ENCODE measurements at regions not wholly inside any gene's neighbourhood (a gene's known extent, or its start where the extent isn't known, plus 50 kb on each side); places are given as distances from the start of the nearest gene placed in this dataset.
"Not testable (repeated sequence)": the region's sequence is repeated elsewhere in the genome, so short reads cannot be mapped to it uniquely, and the experiment has no call there.

GRCh38 chr3:6025032-6025431 is 835.9 kb upstream of the GRM7 start:
- H3K27me3 Mint-ChIP-seq (ENCODE audit: low read depth, poor library complexity) = no peaks in the 10 kb centered on the region
- no peak overlapping the region for H3K27ac Mint-ChIP-seq
- no peaks in the 10 kb centered on the region for H3K36me3 Mint-ChIP-seq (ENCODE audit: low read depth)

GRCh38 chr3:6030648-6031047 is 830.3 kb upstream of the GRM7 start:
- not testable (repeated sequence) for H3K27me3 Mint-ChIP-seq (ENCODE audit: low read depth, poor library complexity); H3K27ac Mint-ChIP-seq; H3K36me3 Mint-ChIP-seq (ENCODE audit: low read depth); H3K4me3 Mint-ChIP-seq; DNase-seq; H3K4me1 Mint-ChIP-seq
- H3K9me3 Mint-ChIP-seq = peaks cover 36% of the 10 kb centered on the region

More at GRCh38 chr3:6025032-6025431, 835.9 kb upstream of the GRM7 start:
- Mint-ChIP-seq H3K9me3 (peaks cover 12% of the 10 kb centered on the region), H3K4me1 (no peaks in the 10 kb centered on the region), H3K4me3 (no peak overlapping the region)
- TF ChIP-seq CTCF (IDR thresholded peaks at IDR 0.05) = no peak
- no peak for DNase-seq

GRCh38 chr3:6035626-6036025 is 825.3 kb upstream of the GRM7 start:
- peaks cover 53% of the 10 kb centered on the region for H3K9me3 Mint-ChIP-seq
- no peaks in the 10 kb centered on the region for H3K36me3 Mint-ChIP-seq (ENCODE audit: low read depth)
- no peak for DNase-seq
- no peak overlapping the region for H3K4me3 Mint-ChIP-seq
- H3K27me3 Mint-ChIP-seq (ENCODE audit: low read depth, poor library complexity) = no peaks in the 10 kb centered on the region
- no peaks in the 10 kb centered on the region for H3K4me1 Mint-ChIP-seq
- no peak overlapping the region for H3K27ac Mint-ChIP-seq
- TF ChIP-seq CTCF (IDR thresholded peaks at IDR 0.05) = no peak

GRCh38 chr3:6039971-6040370 is 820.9 kb upstream of the GRM7 start:
- no peaks in the 10 kb centered on the region for H3K36me3 Mint-ChIP-seq (ENCODE audit: low read depth)
- H3K9me3 Mint-ChIP-seq = peaks cover 26% of the 10 kb centered on the region
- peaks cover 5% of the 10 kb centered on the region for H3K27me3 Mint-ChIP-seq (ENCODE audit: low read depth, poor library complexity)
- H3K27ac Mint-ChIP-seq = no peak overlapping the region
- TF ChIP-seq CTCF (IDR thresholded peaks at IDR 0.05) = no peak
- DNase-seq = no peak
- H3K4me3 Mint-ChIP-seq = no peak overlapping the region
- no peaks in the 10 kb centered on the region for H3K4me1 Mint-ChIP-seq

- Mint-ChIP-seq H3K4me1 (no peaks in the 10 kb centered on the region), H3K4me3 (no peak overlapping the region), H3K36me3 (ENCODE audit: low read depth) (peaks cover 1% of the 10 kb centered on the region), H3K9me3 (peaks cover 25% of the 10 kb centered on the region), H3K27ac (no peak overlapping the region), H3K27me3 (ENCODE audit: low read depth, poor library complexity) (peaks cover 5% of the 10 kb centered on the region)
- no peak for DNase-seq
- TF ChIP-seq CTCF (IDR thresholded peaks at IDR 0.05) = no peak
These were observed 819.0 kb upstream of the GRM7 start for GRCh38 chr3:6041894-6042293.

GRCh38 chr3:6047016-6047415 is 813.9 kb upstream of the GRM7 start:
- no peaks in the 10 kb centered on the region for H3K4me1 Mint-ChIP-seq
- peaks cover 54% of the 10 kb centered on the region for H3K9me3 Mint-ChIP-seq
- no peak for DNase-seq
- no peak for TF ChIP-seq CTCF (IDR thresholded peaks at IDR 0.05)
- H3K27me3 Mint-ChIP-seq (ENCODE audit: low read depth, poor library complexity) = no peaks in the 10 kb centered on the region
- H3K4me3 Mint-ChIP-seq = no peak overlapping the region
- no peak overlapping the region for H3K27ac Mint-ChIP-seq
- H3K36me3 Mint-ChIP-seq (ENCODE audit: low read depth) = peaks cover 5% of the 10 kb centered on the region

Measured in nephron progenitor cell (in vitro differentiated cells).